ENCODE measurements at regions not wholly inside any gene's neighbourhood (a gene's known extent, or its start where the extent isn't known, plus 50 kb on each side); places are given as distances from the start of the nearest gene placed in this dataset.
"Not testable (repeated sequence)": the region's sequence is repeated elsewhere in the genome, so short reads cannot be mapped to it uniquely, and the experiment has no call there.

DNA sequence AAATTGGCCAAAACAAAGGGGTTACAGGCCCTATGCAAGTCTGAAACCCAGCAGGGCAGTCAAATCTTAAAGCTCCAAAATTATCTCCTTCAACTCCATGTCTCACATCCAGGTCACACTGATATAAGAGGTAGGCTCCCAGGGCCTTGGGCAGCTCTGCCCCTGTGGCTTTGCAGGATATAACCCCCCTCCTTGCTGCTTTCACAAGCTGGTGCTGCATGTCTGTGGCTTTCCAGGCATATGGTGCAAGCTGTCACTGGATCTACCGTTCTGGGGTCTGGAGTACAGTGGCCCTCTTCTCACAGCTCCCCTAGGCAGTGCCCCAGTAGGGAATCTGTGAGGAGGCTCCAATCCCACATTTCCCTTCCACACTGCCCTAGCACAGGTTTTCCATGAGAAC, 519.6 kb downstream of the ETS1 start:
- no peak for DNase-seq

DNA sequence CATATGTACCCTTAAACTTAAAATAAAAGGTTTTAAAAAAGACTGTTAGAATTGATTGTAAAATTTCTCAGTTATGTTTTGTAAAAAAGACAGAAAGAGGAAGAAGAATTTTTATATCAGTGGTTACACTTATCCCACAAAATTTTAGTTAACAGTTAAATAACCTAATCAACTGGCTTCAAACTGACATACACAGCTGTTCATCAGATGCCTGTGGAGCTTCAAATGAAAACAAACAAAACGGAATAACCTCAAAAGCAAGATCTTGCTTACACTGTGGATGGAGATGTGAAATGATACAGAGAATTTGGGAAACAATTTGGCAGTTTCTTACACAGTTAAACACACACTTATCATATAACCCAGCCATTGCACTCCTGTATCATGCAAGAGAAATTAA, 521.0 kb downstream of the ETS1 start:
- DNase-seq, result no peak

DNA sequence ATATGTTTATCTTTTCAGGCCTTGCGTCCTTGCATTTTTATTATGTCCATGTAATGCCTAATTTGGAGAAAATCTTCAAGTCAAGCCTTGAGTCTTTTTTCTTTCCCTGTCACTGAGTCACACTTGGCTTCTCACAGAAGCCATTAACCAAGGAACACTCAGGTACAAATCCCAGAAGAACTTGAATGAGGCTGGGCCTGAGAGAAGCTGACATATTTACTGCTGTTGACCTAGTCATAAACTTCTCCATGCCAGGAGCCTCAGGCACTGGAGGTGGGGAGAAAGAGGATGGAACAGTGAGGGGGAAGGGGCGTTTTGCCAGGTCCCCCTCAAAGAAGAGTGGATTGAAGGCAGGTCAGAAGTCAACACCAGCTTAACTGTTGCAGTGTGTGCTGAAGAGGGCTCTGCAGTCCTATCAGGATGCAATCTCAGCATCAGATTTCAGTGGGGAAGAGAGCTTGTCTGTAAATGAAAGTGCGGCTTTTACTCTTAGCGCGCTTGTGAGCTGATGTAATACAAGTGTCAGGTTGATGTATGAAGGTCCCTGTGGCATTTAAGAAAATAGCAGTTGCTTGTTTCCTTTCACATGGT, 526.0 kb downstream of the ETS1 start:
- peak; percentile 58 for DNase-seq

DNA sequence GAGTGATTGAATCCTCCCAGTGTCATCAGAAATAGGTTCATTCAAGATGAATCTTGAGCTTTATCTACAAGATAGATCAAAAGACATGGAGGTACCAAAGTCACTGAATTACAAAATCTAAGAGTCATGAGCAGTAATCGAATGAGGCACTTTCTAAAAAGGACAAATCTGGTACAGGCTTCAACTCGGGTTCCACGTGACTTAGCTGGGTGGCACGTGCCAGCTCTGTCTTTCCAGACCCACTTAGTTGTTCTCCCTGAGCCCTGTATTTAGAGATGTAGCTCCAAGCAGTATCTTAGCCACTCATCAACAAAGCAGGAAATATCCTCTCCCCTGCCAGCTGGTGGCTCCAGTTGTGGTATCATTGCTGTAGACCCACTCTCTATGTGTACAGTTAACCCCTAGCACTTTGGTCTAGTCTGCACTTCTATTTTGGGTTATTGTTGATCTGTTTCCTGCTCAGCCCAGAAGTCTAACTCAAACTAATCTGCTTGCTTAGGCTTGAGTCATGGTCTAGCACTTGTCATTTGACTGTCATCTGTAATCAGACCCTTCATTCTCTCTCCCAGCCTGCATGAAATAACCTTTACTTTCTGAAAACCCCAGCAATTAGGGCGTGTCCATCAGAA, 528.7 kb downstream of the ETS1 start:
- DNase-seq, result no peak

DNA sequence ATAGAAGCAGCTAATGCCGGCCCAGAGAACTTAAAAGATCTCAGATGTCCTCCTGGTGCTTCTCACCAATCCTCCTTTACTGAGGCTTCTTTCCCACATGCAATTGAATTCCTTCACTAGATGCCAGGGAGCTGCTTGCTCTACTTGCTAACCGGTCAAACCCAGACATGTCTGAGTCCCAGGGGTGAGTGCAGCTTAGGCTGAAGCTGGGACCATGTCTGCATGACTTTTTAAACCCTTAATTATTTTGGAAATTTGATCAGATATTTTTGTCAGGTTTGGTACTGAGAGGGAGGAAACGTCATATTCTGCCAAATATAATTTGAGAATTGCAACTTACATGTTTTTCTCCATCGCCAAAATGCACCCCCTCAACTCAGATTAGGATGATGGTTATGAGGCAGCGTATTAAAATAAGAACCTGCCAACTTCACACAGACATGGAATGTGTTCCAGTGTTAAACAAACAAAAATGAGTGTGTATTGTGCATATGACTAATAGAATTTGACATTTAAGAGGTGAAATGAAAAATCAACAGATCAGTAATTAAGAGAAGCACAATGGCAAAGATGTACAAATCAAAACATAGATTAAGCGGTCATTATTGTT, 529.5 kb downstream of the ETS1 start:
- DNase-seq, result no peak

DNA sequence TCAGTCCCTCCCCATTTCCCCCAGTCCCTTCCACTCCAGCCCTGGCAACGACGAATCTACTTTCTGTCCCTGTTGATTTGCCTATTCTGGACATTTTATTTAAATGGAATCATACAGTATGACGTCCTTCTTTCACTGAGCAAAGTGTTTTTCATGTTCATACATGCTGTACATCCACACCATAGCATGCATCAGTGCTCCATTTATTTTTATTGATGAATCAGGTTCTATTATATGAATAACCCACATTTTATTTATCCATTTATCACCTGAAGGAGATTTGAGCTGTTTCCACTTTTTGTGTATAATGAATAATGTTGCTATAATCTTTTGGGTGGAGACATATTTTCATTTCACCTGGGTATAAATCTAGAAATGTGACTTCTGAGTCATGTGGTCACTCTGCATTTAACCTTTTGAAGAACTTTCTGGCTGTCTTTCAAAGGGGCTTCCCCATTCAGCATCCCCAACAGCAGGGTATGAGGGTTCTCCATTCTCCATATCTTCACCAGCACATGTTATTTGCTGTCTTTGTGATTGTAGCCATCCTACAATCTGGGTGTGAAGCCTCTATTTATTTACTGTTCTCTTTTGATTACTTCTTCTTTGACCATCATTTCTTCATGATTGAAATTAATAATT, 531.7 kb downstream of the ETS1 start:
- DNase-seq, result no peak

DNA sequence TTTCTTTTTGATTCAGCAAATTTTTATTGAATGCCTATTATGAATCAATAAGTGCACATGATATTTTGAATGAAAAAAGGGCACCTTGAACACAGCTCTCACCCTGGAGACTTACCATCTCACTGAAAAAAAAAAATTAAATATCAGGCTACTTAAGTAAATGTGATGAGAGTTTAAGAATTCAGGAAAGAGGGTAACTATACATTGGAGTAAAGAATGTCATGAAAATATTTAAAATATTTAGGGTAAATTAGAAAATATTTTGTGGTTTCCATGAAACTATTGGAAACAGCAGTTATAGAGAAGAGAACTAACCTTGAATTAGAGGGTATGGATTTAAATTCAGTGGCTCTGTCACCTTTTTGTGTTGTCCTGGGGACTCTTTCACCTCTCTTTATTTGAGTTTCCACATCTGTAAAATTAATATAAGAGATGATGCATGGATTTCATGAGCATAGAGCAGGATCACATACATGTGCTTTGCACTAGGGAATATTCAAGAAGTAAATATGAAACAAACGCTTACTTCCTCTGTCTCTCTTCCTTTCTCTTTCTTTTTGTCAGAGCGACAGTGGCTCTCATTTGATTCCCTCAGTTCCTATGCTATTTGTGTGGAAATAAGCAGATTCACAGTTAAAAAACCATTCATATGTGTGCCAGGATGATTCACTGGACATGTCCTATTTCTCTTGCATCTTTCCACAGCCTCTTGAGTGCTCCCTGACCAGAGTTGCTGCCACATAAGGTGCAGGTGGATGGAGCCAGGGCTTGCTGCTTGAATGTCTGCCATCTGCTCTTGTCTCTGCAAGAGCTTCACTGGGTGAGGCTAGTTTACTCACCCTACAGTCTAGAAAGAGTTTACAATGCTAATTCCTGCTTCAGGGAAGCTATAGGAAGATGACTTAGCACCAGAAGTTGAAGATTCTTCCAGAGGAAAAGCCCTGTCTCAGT, 533.1 kb downstream of the ETS1 start:
- no peak for DNase-seq

DNA sequence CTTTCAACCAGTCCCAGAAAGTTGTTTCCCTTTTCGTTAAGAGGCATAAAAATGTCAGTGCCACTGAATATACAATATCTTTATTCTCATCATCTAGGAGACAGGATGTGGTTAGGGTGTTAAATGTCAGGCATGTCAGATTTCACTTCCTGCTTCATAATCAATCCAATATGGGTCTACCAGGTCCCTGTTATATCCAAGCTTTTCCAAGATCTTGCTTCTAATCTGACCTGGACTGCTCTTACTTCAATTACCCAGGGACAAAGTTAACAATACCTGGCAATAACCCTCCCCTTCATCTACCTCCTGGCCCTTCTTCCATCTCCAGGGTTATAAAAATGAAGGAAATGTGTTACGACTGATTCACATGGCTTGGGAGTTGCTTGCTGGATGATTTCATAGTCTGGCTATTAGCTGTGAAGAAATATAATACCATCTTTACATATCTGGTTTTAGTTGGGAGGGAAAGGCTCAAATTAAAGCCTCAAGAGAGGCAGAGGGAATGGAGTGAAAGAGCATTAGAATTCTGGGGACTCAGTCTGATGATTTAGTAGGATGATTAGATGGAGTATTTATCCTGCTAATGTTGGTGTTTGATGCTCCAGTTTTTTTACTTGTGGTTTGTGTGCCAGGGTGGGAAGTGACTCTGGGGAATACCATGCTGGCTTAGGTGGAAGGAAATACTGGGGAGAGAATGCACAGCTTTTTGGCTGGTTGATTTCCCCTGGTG, 534.3 kb downstream of the ETS1 start:
- no peak for DNase-seq

DNA sequence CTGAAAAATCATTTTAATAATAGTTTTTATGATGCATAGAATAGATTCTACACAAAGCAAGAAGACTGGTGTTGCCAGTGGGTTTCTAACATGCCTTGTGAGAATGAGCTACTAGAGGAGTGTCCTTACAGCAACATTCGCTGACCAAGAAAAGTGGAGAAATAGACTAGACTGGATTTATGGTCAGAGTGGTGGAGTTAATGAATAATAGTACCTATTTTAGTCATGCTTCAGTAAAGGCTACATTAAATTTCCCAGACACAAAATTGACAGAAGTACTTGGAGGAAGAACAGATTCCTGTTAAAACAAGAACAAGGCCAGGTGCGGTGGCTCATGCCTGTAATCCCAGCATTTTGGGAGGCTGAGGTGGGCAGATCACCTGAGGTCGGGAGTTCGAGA, 539.2 kb downstream of the ETS1 start:
- DNase-seq, result no peak

DNA sequence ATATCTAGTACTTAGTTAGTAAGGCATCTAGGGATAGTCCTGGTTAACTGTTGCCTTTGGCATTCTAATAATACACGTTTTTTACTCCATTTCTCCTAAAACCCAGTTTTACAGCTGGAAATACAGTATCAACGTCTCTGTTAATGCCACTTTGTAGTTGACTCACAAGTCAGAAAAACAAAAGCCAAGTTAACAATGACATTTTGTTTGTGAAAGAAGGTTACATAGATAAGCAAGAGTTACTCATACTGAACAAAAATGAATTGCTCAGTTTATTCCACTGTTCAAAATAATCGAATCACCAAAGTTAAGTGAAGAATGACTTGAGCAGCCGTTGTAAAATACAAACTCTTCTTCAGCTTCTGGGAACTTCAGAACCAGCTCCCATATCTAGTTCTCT, 540.3 kb downstream of the ETS1 start:
- no peak for DNase-seq

DNA sequence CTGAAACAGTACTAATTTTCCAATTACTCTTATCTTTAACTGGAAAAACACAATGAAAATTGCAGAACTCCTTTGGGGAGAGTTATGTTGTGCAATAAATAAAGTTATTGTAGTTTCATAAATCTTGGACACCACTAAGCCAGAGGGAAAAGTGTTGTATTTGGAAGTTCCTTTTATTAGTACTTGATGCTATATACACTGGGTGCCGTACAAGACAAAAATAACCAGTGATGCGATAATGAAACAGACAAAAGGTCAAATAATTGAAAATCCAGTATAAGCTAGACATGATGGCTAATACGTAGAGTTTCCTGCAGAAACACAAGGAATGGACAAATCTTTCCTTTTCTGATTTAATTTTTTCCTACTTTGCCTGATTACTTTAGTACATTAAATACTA, 541.1 kb downstream of the ETS1 start:
- DNase-seq, result no peak

DNA sequence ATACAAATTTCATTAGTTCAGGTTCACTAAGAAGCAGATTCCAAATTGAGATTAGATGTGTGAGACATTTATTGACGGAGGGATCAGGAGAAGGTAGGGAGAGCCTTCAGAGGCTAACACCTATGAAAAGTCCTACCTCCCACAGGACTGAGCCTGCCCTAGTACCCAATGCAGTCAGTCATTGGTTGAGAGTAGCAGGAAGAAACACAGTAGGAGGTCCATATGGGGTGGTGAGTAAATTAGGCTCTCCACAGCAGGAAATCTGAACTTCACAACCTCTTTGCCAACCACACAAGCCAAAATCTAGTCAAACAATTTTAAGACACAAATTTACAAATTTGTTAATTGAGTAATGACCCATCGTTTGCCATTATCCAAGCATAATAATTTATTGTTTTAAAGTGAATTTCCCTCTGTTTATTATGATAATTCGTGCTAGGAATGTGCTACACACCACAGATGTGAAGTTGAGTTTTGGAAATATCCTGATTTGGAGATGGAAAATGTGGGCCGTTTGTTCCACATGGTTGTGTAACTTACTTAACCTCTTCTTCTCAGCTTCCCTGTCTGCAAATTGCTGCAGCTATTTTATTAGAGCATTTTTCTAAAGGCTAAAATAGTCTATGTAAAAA, 542.1 kb downstream of the ETS1 start:
- DNase-seq, result no peak

DNA sequence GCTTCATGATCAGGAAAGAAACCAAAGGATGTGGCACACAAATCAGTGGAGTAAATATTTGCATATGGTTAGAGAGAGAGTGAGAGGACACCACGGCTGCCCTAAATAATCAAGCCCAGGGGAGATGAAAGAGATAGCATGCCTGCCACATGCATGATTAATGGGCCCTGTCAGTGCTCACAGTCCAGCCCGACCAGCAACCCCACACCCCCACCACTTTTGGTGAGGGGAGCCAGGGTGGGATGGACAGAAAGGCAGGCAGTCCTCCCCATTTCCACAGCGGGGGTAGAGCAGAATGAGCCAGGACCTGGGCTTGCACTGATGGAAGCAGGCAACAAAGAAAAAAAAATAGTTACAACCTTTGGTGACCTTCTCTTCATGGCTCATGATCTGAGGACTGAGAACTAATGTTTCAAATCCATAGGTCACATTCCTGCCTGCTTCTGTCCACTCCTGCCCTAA, 545.0 kb downstream of the ETS1 start:
- DNase-seq, result peak; percentile 53

DNA sequence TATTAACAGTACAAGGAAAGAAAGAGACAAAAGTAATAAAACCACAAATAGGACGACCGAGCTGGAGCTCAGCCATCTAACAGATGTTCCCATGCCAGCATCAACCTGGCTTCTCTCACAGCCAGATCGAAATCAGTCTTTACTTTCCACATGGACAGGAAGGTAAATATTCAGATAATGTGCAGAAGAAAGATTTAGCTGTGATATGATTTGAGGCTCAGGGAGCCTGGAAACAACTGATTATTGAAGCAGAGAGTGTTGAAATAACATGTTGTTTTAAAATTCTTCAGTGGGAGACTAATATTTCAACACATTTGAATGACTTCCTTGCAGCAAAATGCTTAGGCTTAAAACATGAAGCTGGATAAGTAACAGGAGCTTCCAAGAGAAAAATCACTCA, 546.8 kb downstream of the ETS1 start:
- DNase-seq, result no peak

DNA sequence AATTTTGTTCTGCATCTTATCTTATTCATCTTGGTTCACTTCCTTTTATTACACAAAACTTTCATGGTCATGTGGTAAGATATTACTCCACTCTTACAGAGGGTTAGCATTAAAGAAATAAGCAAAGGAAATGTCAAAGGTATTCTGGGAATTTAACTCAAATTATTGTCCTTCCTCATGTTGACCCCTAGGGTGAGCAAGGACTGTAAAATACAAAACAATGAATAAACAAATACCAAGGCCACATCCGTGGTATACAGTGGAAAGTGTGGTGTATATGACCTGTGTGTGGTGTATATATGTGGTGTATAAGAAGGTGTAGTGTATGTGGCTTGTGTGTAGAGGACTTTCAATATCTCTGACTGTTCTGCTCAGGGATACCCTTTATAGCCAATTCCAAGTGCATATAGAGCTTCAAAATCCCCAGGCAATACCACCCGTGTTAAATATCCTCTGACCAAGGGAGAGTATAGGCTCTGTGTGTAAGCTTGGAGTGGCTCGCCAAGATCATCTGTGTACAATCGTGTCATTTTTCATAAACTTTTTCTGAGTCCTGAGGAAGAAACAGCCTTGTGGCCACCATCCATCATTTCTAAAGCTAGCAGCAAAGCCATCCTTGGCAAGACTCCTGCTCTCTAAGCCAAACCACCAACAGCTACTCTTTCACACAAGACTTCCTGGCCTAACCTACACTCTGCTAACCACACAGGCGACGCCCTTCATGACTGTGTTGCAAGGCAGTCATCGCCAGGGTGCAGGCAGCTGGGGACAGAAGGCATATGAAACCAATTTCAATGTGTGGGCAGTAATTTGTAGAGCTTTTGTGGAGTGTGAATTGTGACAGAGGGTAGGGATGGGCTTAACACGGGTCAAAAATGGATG, 548.0 kb downstream of the ETS1 start:
- DNase-seq, result no peak

DNA sequence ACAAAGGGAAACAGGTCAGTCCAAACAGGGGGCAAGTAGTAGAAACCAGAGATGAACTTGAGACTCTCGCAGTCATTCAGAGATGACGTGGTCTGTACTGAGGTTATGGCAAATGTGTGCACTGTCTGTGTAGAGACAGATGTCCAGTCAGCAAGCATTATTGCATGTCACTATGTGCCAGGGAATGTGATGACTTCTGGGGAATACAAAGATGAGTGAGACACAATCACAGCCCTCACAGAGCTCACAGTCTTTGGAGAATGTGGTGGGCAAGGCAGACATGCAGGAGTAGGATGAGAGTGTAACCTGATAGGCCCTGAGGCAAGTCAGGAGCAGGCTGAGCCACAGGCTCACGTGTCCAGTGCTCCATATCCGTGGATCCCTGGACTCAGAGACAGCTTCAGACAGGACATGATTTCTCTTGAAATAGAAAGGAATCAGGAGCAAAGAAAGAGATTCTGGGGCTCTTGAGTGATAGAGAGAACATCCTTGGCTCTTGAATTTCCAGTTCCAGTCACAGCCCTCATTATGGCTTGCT, 550.7 kb downstream of the ETS1 start:
- no peak for DNase-seq

DNA sequence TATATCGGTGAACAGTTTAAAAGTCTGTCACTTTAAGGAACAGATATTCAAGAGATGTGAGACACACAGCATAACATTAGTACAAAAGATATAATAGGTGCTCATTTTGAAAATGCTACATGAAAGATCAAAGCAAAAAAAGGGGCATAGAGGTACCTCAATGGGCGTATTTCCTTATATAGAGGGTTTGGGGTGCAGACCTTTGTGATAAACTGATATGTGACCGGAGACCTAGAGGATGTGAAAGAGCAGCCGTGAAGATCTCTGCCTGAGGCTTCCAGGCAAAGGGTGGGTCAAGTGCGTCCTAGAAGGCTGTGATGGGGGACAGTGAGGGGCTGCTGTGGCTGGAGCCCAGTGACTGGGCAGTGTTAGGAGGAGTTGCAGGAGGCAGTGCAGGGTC, 551.4 kb downstream of the ETS1 start:
- DNase-seq, result no peak

DNA sequence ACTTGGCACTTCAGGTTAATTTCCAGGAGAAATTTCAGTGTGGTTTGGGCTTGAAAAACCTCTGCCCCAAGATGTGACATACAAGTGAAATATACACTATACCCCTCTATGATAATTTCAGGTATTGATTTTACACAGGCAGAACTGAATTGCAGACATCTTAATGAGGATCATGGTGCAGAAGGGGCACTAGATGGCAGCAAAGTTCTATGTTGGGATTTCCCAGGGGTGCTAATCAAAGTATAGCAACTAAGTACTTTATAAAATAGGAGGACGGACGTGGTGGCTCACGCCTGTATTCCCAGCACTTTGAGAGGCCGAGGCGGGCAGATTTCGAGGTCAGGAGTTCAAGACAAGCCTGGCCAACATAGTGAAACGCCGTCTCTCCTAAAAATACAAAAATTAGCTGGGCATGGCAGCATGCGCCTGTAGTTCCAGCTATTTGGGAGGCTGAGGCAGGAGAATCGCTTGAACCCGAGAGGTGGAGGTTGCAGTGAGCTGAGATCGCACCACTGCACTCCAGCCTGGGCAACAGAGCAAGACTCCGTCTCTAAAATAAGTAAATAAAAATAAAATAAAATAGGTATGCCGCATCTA, 555.7 kb downstream of the ETS1 start:
- not testable (repeated sequence) for DNase-seq

DNA sequence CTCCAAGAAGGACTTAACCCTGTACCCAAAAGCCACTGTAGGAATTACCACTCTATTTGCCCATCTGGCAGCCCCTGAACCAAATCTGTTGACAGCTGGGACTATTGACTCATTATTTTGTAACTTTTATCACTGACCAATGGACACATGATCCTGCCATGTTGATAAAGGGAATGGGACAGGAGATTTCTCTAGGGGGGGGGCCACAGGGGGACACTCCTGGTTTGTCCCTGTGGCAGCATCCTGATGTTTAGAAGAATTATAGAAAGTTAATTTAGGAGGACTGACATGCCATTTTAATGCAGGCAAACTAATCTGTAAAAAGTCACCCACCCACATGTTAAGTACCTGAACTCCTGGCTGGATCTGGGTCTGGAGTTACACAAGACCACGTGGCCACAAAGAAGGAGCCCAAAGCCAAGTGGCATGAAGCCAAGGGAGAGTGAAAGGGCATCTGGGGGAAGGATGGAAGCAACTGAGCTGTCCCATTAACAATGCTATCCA, 558.1 kb downstream of the ETS1 start:
- no peak for DNase-seq
